NCI-H82 treated with DMSO at 0.1 percent for 48 hours (cell line): ENCODE measurements at regions not wholly inside any gene's neighbourhood (a gene's known extent, or its start where the extent isn't known, plus 50 kb on each side); places are given as distances from the start of the nearest gene placed in this dataset.
A peak's percentile ranks its signal among the peaks of the same experiment; 100 is the strongest.
"Not testable (repeated sequence)": the region's sequence is repeated elsewhere in the genome, so short reads cannot be mapped to it uniquely, and the experiment has no call there.

ENCODE experiments used
- DNase-seq: peaks from one replicate; lab custom pipeline; 2025; ENCODE audit not compliant: unreplicated experiment; lab: John Stamatoyannopoulos, UW

- peak; percentile 9 for DNase-seq
These were observed 155.1 kb upstream of the L3MBTL4 start for GRCh38 chr18:6569813-6570212.

- no peak for DNase-seq
These were observed 156.0 kb upstream of the L3MBTL4 start for GRCh38 chr18:6570581-6571238.

GRCh38 chr18:6571239-6571602 lies 156.5 kb upstream of the L3MBTL4 start:
- DNase-seq = no peak

- DNase-seq = not testable (repeated sequence)
These were observed 157.3 kb upstream of the ARHGAP28 start for GRCh38 chr18:6572192-6572591.

DNA sequence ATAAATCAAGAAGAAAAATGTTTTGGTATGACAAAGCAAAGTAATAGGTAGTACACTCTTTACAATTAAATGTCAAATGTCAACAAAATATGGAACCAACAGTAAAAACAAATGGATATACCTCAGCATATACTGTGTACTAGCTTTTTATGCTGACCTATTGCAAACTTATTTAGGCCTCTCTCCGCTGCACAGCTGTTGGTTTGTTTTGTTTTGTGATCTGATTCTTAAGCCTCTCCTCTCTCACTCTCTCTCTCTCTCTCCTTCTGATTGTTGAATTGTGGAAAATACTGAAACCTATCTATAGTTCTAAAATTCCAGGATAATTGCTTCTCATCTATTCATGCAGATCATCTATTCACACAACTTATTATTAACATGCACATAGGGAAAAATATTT lies 154.9 kb upstream of the ARHGAP28 start:
- no peak for DNase-seq

DNA sequence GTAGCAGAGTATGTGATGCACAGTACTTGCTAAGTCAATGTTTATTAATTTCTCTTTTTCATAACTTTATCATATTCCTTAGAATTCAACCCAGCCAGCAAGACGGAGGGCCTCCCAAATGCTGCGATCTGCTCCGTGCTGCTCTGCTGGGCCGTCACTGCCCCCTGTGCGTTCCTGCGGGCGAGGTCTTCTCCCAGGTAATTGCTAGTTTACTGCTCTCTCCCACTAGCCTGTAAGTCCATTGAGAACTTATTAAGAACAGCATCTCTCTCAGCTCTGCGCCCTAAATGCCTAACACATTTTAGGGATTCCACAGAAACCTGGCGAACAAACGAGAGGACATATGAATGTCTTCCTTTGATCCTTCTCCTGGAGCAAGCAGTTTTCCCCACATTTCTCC lies 153.6 kb upstream of the ARHGAP28 start:
- no peak for DNase-seq

DNA sequence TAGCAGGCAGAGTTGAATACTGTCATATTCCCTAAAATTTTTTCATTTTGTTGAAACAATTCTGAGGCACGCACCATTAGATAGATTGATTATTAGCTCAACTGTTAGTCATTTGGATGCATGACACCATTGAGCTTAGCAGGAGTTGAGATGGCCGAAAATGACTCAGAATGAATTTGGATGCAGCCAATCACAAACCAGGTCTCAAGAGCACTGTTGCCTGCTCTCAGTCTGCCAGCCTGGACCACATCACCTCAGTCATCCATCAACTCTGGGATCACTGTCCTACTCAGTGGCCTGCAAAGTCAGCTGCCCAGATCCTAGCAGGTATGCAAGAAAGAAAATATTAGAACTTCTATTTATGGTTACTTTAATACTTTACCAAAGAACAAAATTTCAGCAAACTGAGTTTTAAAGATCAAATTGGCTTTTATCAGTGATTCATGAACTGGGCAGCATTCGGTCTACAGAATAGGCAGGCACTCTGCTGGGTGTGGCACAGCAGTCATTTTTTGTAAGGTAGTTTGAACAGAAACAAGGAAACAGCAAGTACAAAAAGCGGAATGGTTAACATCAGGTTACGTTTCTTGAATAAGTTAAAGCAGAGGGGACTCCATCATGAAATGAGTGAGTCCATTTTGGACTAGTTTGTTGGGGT lies 152.7 kb upstream of the ARHGAP28 start:
- no peak for DNase-seq

GRCh38 chr18:6578686-6579085 lies 150.8 kb upstream of the ARHGAP28 start:
- no peak for DNase-seq

- DNase-seq = no peak
These were observed 150.0 kb upstream of the ARHGAP28 start for GRCh38 chr18:6579486-6579885.

- DNase-seq = no peak
These were observed 149.1 kb upstream of the ARHGAP28 start for GRCh38 chr18:6580401-6580800.

- DNase-seq = no peak
These were observed 139.6 kb upstream of the ARHGAP28 start for GRCh38 chr18:6589923-6590322.

DNA sequence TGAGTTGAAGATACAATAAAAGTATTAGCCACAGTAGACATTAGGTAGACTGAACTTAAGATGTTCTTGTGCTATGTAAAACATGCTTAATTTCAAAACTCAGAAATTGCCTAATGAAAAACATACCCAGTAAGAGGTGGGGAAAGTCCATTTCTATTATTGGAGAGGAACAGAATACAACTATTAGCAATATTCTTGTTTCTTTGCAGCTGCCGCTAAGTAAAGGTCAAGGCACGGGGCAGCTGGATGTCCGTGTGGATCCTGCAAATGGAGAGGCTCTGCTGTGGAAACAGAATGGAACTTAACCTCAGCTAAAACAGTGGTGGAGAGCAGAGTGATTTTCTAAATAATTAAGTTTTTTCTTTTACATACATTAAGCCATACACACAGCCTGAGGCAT lies 139.2 kb upstream of the ARHGAP28 start:
- no peak for DNase-seq

DNA sequence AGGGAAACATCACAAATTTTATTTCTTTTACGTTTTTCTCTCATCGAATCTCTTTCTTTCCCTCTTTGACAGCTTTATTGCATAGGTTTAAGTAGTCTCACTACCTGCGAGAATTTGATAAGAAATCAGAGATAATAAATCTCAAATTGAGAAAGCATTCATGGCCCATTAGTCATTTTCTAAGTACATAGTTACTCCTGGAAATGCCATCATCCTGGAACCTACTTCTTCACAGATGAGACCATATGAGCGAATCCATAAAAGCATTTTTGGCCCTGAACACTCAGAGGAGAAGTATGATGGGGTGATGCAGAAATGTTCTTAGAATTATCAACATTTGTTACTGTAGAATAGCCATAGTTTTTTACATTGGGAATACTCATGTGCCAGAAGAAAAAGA lies 138.0 kb upstream of the ARHGAP28 start:
- DNase-seq = no peak

DNA sequence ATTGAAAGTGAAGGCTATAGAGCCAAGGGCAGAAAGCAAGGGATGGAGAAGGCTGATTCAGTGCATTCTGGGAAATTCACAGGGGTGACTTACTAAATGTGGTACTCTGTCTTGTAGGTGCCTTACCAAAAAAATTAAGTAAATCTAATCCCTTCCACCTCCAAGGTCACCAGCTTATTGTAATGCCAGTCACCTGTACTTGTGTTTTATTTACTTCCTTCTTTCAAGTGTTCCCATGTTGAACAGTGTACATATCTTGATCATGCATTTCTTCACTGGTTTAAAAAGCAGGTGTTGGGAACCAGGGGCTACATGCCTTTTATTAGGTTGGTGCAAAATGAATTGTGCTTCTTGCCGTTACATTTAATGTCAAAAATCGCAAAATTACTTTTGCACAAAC lies 137.0 kb upstream of the ARHGAP28 start:
- no peak for DNase-seq

- DNase-seq = no peak
These were observed 136.2 kb upstream of the ARHGAP28 start for GRCh38 chr18:6593142-6593885.

- DNase-seq = no peak
These were observed 133.8 kb upstream of the ARHGAP28 start for GRCh38 chr18:6595666-6596065.

- no peak for DNase-seq
These were observed 130.9 kb upstream of the ARHGAP28 start for GRCh38 chr18:6598657-6599056.

DNA sequence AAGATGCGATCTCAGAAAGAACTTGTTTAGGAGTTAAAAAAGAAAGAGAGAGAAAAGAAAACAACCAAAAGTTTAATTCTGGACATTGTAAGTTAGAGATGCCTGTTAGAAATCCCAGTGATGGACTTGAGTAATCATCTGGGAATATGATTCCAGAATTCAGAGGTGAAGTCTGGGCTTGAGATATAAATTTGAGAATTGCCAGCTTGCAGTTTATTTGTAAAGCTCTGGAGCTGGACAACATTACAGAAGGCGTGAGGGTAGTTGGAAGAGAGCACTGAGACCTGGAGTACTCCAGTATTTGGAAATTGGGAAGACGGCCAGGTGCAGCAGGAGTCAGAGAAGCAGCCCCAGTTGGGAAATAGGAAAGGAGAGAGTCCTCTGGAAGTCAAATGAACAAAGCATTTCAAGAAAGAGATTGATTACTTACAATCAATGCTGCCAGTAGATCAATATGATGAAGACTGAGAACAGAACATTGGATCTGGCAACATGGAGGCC lies 128.8 kb upstream of the ARHGAP28 start:
- DNase-seq = no peak

GRCh38 chr18:6601241-6601640 lies 128.3 kb upstream of the ARHGAP28 start:
- DNase-seq = no peak

- no peak for DNase-seq
These were observed 127.2 kb upstream of the ARHGAP28 start for GRCh38 chr18:6602365-6602764.

- no peak for DNase-seq
These were observed 125.0 kb upstream of the ARHGAP28 start for GRCh38 chr18:6604573-6604941.
